NOMO-1 (cell line): ENCODE measurements at regions not wholly inside any gene's neighbourhood (a gene's known extent, or its start where the extent isn't known, plus 50 kb on each side); places are given as distances from the start of the nearest gene placed in this dataset.

Source experiments
- DNase-seq, 2 experiments: peaks; one replicate each; lab custom pipeline; 2025; ENCODE audit not compliant: unreplicated experiment in 2 of 2; lab: John Stamatoyannopoulos, UW

- no peak for DNase-seq
Measured at GRCh38 chr3:143901105-143901504, 52.8 kb upstream of the SLC9A9 start.

- DNase-seq: no peak
Measured at GRCh38 chr3:143902210-143902609, 53.9 kb upstream of the SLC9A9 start.

- no peak for DNase-seq
Measured at GRCh38 chr3:143910756-143911155, 60.9 kb upstream of the DIPK2A start.

- DNase-seq: peak in 1 of 2 experiments; percentile 32
Measured at GRCh38 chr3:143914257-143914656, 57.4 kb upstream of the DIPK2A start.

- DNase-seq: no peak
Measured at GRCh38 chr3:143918848-143919247, 52.8 kb upstream of the DIPK2A start.

- DNase-seq: peak; percentile 42 to 91
Measured at GRCh38 chr3:143921176-143921575, 50.4 kb upstream of the DIPK2A start.
